ENCODE measurements at regions not wholly inside any gene's neighbourhood (a gene's known extent, or its start where the extent isn't known, plus 50 kb on each side); places are given as distances from the start of the nearest gene placed in this dataset.

GRCh38 chr7:68449099-68449498, 1149.2 kb upstream of the AUTS2 start:
- TF ChIP-seq, protein P1, sequence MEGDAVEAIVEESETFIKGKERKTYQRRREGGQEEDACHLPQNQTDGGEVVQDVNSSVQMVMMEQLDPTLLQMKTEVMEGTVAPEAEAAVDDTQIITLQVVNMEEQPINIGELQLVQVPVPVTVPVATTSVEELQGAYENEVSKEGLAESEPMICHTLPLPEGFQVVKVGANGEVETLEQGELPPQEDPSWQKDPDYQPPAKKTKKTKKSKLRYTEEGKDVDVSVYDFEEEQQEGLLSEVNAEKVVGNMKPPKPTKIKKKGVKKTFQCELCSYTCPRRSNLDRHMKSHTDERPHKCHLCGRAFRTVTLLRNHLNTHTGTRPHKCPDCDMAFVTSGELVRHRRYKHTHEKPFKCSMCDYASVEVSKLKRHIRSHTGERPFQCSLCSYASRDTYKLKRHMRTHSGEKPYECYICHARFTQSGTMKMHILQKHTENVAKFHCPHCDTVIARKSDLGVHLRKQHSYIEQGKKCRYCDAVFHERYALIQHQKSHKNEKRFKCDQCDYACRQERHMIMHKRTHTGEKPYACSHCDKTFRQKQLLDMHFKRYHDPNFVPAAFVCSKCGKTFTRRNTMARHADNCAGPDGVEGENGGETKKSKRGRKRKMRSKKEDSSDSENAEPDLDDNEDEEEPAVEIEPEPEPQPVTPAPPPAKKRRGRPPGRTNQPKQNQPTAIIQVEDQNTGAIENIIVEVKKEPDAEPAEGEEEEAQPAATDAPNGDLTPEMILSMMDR (IDR thresholded peaks at IDR 0.05; ENCODE audit: borderline replicate concordance, extremely low read depth, low read length, poor library complexity, severe bottlenecking) = no peak
- TF ChIP-seq EZH2 (IDR thresholded peaks at IDR 0.05; ENCODE audit: borderline replicate concordance, low read depth, low read length, severe bottlenecking) = no peak

Measured in DND-41 (cell line).